ENCODE measurements at regions not wholly inside any gene's neighbourhood (a gene's known extent, or its start where the extent isn't known, plus 50 kb on each side); places are given as distances from the start of the nearest gene placed in this dataset.

DNA sequence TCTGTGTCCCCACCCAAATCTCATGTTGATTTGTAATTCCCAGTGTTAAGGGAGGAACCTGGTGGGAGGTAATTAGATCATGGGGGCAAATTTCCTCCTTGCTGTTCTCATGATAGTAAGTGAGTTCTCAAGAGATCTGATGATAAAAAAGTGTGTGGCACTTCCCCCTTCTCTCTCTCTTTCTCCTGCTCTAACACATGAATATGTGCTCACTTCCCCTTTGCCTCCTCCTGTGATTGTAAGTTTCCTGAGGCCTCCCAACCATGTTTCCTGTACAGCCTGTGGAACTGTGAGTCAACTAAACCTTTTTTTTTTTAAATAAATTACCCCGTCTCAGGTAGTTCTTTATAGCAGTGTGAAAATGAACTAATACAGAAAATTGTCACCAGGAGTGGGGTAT lies 380.0 kb downstream of the MEIS1 start (continued):
- TF ChIP-seq, protein P1, sequence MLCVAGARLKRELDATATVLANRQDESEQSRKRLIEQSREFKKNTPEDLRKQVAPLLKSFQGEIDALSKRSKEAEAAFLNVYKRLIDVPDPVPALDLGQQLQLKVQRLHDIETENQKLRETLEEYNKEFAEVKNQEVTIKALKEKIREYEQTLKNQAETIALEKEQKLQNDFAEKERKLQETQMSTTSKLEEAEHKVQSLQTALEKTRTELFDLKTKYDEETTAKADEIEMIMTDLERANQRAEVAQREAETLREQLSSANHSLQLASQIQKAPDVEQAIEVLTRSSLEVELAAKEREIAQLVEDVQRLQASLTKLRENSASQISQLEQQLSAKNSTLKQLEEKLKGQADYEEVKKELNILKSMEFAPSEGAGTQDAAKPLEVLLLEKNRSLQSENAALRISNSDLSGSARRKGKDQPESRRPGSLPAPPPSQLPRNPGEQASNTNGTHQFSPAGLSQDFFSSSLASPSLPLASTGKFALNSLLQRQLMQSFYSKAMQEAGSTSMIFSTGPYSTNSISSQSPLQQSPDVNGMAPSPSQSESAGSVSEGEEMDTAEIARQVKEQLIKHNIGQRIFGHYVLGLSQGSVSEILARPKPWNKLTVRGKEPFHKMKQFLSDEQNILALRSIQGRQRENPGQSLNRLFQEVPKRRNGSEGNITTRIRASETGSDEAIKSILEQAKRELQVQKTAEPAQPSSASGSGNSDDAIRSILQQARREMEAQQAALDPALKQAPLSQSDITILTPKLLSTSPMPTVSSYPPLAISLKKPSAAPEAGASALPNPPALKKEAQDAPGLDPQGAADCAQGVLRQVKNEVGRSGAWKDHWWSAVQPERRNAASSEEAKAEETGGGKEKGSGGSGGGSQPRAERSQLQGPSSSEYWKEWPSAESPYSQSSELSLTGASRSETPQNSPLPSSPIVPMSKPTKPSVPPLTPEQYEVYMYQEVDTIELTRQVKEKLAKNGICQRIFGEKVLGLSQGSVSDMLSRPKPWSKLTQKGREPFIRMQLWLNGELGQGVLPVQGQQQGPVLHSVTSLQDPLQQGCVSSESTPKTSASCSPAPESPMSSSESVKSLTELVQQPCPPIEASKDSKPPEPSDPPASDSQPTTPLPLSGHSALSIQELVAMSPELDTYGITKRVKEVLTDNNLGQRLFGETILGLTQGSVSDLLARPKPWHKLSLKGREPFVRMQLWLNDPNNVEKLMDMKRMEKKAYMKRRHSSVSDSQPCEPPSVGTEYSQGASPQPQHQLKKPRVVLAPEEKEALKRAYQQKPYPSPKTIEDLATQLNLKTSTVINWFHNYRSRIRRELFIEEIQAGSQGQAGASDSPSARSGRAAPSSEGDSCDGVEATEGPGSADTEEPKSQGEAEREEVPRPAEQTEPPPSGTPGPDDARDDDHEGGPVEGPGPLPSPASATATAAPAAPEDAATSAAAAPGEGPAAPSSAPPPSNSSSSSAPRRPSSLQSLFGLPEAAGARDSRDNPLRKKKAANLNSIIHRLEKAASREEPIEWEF (IDR thresholded peaks at IDR 0.05; ENCODE audit: insufficient replicate concordance, low read depth, low read length): no peak
- TF ChIP-seq SRF (IDR thresholded peaks at IDR 0.05; ENCODE audit: low read depth in 2 of 2, low read length in 2 of 2): no peak
- TF ChIP-seq, protein P2, sequence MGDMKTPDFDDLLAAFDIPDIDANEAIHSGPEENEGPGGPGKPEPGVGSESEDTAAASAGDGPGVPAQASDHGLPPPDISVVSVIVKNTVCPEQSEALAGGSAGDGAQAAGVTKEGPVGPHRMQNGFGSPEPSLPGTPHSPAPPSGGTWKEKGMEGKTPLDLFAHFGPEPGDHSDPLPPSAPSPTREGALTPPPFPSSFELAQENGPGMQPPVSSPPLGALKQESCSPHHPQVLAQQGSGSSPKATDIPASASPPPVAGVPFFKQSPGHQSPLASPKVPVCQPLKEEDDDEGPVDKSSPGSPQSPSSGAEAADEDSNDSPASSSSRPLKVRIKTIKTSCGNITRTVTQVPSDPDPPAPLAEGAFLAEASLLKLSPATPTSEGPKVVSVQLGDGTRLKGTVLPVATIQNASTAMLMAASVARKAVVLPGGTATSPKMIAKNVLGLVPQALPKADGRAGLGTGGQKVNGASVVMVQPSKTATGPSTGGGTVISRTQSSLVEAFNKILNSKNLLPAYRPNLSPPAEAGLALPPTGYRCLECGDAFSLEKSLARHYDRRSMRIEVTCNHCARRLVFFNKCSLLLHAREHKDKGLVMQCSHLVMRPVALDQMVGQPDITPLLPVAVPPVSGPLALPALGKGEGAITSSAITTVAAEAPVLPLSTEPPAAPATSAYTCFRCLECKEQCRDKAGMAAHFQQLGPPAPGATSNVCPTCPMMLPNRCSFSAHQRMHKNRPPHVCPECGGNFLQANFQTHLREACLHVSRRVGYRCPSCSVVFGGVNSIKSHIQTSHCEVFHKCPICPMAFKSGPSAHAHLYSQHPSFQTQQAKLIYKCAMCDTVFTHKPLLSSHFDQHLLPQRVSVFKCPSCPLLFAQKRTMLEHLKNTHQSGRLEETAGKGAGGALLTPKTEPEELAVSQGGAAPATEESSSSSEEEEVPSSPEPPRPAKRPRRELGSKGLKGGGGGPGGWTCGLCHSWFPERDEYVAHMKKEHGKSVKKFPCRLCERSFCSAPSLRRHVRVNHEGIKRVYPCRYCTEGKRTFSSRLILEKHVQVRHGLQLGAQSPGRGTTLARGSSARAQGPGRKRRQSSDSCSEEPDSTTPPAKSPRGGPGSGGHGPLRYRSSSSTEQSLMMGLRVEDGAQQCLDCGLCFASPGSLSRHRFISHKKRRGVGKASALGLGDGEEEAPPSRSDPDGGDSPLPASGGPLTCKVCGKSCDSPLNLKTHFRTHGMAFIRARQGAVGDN (IDR thresholded peaks at IDR 0.05): no peak

DNA sequence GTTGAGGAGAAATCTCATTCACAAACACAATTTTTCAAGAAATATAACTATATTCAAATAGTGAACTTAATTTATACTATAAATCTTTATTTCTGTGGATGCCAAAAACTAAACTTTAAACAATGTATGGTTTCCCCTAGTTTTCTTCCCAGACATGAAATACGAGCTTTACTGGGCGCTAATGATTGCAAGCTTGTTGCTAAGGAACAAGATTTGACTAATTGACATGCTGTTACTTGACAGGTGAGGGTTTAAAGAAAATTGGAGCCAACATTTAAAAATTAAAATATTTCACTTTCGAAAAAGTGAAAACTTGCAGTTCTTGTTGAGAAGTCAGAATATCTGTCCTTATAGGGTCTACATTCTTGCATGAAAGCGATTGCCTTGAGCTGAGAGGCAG lies 381.0 kb downstream of the MEIS1 start:
- RAD21 ChIA-PET (ENCODE audit: unreplicated experiment): no interaction called here
- CTCF ChIA-PET: no interaction called here

More for the DNA sequence above, 381.0 kb downstream of the MEIS1 start:
- intact Hi-C loops (cut with micrococcal nuclease; ENCODE audit: unreplicated experiment): no loop called here
- Histone ChIP-seq H3K27ac (ENCODE audit: control insufficient read depth, insufficient read depth) (no peak overlapping the region), H3K9me3 (replicated peaks; ENCODE audit: control insufficient read depth, insufficient read depth, low read length) (no peaks in the 10 kb centered on the region), H3K9ac (ENCODE audit: control insufficient read depth, insufficient read depth, low read length) (no peak overlapping the region), H3K4me3 (no peak overlapping the region), H3K4me2 (ENCODE audit: control insufficient read depth, insufficient read depth) (no peak overlapping the region), H3K36me3 (ENCODE audit: control insufficient read depth in 2 of 2, insufficient read depth in 2 of 2, low read length in 1 of 2) (no peaks in the 10 kb centered on the region), H4K20me1 (ENCODE audit: control insufficient read depth, insufficient read depth) (no peaks in the 10 kb centered on the region), H2AFZ (ENCODE audit: control insufficient read depth, low read depth, low read length) (no peak overlapping the region), H3K4me1 (ENCODE audit: control insufficient read depth, insufficient read depth, low read length) (no peaks in the 10 kb centered on the region), H3K27me3 (replicated peaks in 1 of 2; ENCODE audit: control insufficient read depth in 2 of 2, insufficient read depth in 2 of 2, low read length in 1 of 2) (no peaks in the 10 kb centered on the region), H3K79me2 (ENCODE audit: control insufficient read depth, insufficient read depth, low read length) (no peaks in the 10 kb centered on the region)
- DNase-seq (ENCODE audit: low read depth, low spot score) (no peak), ATAC-seq (no peak), FAIRE-seq (no peak)
- TF ChIP-seq TBL1XR1 (IDR thresholded peaks at IDR 0.05; ENCODE audit: low read depth, low read length) (no peak), NFXL1 (IDR thresholded peaks at IDR 0.05; ENCODE audit: borderline replicate concordance) (no peak), IRF4 (IDR thresholded peaks at IDR 0.05; ENCODE audit: low read depth, low read length) (no peak)
- TF ChIP-seq, protein P3, sequence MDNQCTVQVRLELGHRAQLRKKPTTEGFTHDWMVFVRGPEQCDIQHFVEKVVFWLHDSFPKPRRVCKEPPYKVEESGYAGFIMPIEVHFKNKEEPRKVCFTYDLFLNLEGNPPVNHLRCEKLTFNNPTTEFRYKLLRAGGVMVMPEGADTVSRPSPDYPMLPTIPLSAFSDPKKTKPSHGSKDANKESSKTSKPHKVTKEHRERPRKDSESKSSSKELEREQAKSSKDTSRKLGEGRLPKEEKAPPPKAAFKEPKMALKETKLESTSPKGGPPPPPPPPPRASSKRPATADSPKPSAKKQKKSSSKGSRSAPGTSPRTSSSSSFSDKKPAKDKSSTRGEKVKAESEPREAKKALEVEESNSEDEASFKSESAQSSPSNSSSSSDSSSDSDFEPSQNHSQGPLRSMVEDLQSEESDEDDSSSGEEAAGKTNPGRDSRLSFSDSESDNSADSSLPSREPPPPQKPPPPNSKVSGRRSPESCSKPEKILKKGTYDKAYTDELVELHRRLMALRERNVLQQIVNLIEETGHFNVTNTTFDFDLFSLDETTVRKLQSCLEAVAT (IDR thresholded peaks at IDR 0.05): no peak
- in situ Hi-C loops (cut with MboI): no loop called here
- 2% methylated on average over 4 of the region's 4 CpGs for WGBS (ENCODE audit: insufficient coverage, insufficient replicate concordance, low lambda C conversion rate, missing lambda C conversion rate)
- BruUV-seq (replicated peaks): no TSS peak
- ChIA-PET POLR2A (no interaction called here), SMC1A (ENCODE audit: uncharacterized antibody, unreplicated experiment) (no interaction called here)

Data from GM12878 (cell line).